ENCODE measurements at regions not wholly inside any gene's neighbourhood (a gene's known extent, or its start where the extent isn't known, plus 50 kb on each side); places are given as distances from the start of the nearest gene placed in this dataset.

DNA sequence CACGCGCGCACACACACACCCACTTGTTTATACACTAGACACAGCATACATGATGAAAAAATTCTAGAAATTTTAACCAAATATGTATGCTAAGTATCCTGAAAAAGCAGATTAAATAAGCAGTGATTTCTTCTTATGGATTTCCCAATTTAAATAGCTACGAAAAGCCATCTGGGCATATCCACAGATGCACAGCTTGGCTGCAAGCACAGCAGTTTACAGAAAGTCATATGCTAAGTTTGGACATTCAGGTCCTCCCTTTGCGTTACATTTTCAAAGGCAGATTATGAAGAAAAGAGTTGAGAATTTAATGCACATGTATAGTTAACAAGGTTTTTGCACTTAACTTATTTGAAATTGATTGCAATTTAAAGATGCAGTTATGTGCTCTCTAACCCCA lies 542.2 kb upstream of the EPHA5 start:
- TF ChIP-seq MXI1 (IDR thresholded peaks at IDR 0.05; ENCODE audit: low read depth, low read length) (no peak), TCF12 (IDR thresholded peaks at IDR 0.05) (no peak), POLR2AphosphoS5 (IDR thresholded peaks at IDR 0.05; ENCODE audit: low read depth, low read length) (no peak), TAF1 (IDR thresholded peaks at IDR 0.05; ENCODE audit: borderline replicate concordance, low read depth, low read length) (no peak), RFX5 (IDR thresholded peaks at IDR 0.05; ENCODE audit: low read length) (no peak), JUND (IDR thresholded peaks at IDR 0.05) (no peak)
- TF ChIP-seq, protein P1, sequence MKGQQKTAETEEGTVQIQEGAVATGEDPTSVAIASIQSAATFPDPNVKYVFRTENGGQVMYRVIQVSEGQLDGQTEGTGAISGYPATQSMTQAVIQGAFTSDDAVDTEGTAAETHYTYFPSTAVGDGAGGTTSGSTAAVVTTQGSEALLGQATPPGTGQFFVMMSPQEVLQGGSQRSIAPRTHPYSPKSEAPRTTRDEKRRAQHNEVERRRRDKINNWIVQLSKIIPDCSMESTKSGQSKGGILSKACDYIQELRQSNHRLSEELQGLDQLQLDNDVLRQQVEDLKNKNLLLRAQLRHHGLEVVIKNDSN (IDR thresholded peaks at IDR 0.05; ENCODE audit: borderline replicate concordance, low read depth) = no peak
- H3K9me3 ChIP-seq = no peaks in the 10 kb centered on the region
- H3K27me3 ChIP-seq (ENCODE audit: insufficient read depth) = no peaks in the 10 kb centered on the region
- 69% methylated on average over 5 of the region's 5 CpGs for WGBS (ENCODE audit: low lambda C conversion rate)
- no peak overlapping the region for H3K27ac ChIP-seq (ENCODE audit: low read depth in 2 of 2, low read length in 1 of 2)
- POLR2A ChIA-PET = no interaction called here
- H3K79me2 ChIP-seq (ENCODE audit: insufficient read depth) = no peaks in the 10 kb centered on the region
- no peaks in the 10 kb centered on the region for H3K4me1 ChIP-seq (ENCODE audit: control insufficient read depth in 1 of 2, insufficient read depth in 2 of 2, low read depth in 1 of 2, low read length in 1 of 2)
- no peak overlapping the region for H3K9ac ChIP-seq
- H4K20me1 ChIP-seq (ENCODE audit: insufficient read depth) = no peaks in the 10 kb centered on the region
- no peaks in the 10 kb centered on the region for H3K9me2 ChIP-seq
- DNase-seq = no peak
- no peaks in the 10 kb centered on the region for H3F3A ChIP-seq (replicated peaks; ENCODE audit: insufficient read depth)
- no peak overlapping the region for H3K4me2 ChIP-seq
- H3K4me3 ChIP-seq (ENCODE audit: low read depth in 2 of 2, low read length in 1 of 2) = no peak overlapping the region
- H2AFZ ChIP-seq (ENCODE audit: low read depth) = no peak overlapping the region
- CTCF ChIA-PET = no interaction called here
- H3K36me3 ChIP-seq (replicated peaks in 1 of 2; ENCODE audit: control insufficient read depth in 1 of 2, insufficient read depth in 2 of 2, low read length in 1 of 2) = no peaks in the 10 kb centered on the region

DNA sequence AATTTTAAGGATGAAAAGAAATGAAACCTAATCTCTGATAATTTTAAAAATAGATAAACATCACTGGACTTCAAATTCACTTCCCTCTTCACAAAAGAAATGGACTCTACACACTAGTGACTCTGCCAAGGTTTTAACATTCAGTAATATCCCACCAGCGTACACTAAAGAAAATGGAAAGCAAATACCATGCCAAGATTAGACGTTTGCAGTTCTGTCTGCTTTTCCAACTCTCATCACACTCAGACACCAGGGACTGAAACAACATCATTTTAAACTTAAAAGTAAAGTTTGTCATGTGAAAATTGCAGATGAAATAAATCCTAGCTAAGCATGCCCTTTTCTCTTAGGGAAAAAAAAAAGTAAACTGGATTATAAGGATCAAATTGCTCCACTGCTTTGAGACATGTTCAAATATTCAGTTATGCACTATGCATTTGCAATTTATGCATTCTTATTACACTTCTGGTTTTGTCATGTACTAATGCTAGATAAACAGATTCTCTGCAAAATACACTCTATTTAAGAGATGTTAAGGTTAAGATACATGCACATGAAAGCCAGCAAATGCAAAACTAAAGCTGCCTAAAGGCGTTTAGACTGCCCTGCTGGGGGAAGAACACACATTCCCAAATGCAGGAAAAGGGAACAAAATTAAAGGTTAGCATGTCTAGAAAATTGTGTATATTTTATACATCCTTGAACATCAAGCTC lies 534.4 kb upstream of the EPHA5 start:
- Histone ChIP-seq H3K9me2 (no peaks in the 10 kb centered on the region), H3K4me2 (no peak overlapping the region), H3K79me2 (ENCODE audit: insufficient read depth) (no peaks in the 10 kb centered on the region), H3K4me1 (ENCODE audit: control insufficient read depth in 1 of 2, insufficient read depth in 2 of 2, low read depth in 1 of 2, low read length in 1 of 2) (no peaks in the 10 kb centered on the region), H3K36me3 (replicated peaks in 1 of 2; ENCODE audit: control insufficient read depth in 1 of 2, insufficient read depth in 2 of 2, low read length in 1 of 2) (no peaks in the 10 kb centered on the region), H3K27me3 (ENCODE audit: insufficient read depth) (no peaks in the 10 kb centered on the region), H3K27ac (ENCODE audit: low read depth in 2 of 2, low read length in 1 of 2) (no peak overlapping the region), H4K20me1 (ENCODE audit: insufficient read depth) (no peaks in the 10 kb centered on the region), H3K9ac (no peak overlapping the region), H3K9me3 (no peaks in the 10 kb centered on the region), H3K4me3 (ENCODE audit: low read depth in 2 of 2, low read length in 1 of 2) (no peak overlapping the region), H2AFZ (ENCODE audit: low read depth) (no peak overlapping the region), H3F3A (replicated peaks; ENCODE audit: insufficient read depth) (no peaks in the 10 kb centered on the region)
- DNase-seq = no peak
- CTCF ChIA-PET = no interaction called here
- 11% methylated on average over 3 of the region's 3 CpGs for WGBS (ENCODE audit: low lambda C conversion rate)
- POLR2A ChIA-PET = no interaction called here
- TF ChIP-seq RCOR1 (IDR thresholded peaks at IDR 0.05; ENCODE audit: low read length) = no peak
- no peak for TF ChIP-seq TEAD4 (IDR thresholded peaks at IDR 0.05; ENCODE audit: borderline replicate concordance, insufficient read depth)
- TF ChIP-seq POLR2AphosphoS5 (IDR thresholded peaks at IDR 0.05; ENCODE audit: low read depth, low read length) = no peak
- TF ChIP-seq TCF12 (IDR thresholded peaks at IDR 0.05) = no peak
- no peak for TF ChIP-seq GABPA (IDR thresholded peaks at IDR 0.05; ENCODE audit: low read depth)
- no peak for TF ChIP-seq MXI1 (IDR thresholded peaks at IDR 0.05; ENCODE audit: low read depth, low read length)
- TF ChIP-seq, protein P2, sequence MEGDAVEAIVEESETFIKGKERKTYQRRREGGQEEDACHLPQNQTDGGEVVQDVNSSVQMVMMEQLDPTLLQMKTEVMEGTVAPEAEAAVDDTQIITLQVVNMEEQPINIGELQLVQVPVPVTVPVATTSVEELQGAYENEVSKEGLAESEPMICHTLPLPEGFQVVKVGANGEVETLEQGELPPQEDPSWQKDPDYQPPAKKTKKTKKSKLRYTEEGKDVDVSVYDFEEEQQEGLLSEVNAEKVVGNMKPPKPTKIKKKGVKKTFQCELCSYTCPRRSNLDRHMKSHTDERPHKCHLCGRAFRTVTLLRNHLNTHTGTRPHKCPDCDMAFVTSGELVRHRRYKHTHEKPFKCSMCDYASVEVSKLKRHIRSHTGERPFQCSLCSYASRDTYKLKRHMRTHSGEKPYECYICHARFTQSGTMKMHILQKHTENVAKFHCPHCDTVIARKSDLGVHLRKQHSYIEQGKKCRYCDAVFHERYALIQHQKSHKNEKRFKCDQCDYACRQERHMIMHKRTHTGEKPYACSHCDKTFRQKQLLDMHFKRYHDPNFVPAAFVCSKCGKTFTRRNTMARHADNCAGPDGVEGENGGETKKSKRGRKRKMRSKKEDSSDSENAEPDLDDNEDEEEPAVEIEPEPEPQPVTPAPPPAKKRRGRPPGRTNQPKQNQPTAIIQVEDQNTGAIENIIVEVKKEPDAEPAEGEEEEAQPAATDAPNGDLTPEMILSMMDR (IDR thresholded peaks at IDR 0.05) = no peak
- TF ChIP-seq, protein P3, sequence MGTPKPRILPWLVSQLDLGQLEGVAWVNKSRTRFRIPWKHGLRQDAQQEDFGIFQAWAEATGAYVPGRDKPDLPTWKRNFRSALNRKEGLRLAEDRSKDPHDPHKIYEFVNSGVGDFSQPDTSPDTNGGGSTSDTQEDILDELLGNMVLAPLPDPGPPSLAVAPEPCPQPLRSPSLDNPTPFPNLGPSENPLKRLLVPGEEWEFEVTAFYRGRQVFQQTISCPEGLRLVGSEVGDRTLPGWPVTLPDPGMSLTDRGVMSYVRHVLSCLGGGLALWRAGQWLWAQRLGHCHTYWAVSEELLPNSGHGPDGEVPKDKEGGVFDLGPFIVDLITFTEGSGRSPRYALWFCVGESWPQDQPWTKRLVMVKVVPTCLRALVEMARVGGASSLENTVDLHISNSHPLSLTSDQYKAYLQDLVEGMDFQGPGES (IDR thresholded peaks at IDR 0.05; ENCODE audit: low read depth, low read length) = no peak
- TF ChIP-seq, protein P4, sequence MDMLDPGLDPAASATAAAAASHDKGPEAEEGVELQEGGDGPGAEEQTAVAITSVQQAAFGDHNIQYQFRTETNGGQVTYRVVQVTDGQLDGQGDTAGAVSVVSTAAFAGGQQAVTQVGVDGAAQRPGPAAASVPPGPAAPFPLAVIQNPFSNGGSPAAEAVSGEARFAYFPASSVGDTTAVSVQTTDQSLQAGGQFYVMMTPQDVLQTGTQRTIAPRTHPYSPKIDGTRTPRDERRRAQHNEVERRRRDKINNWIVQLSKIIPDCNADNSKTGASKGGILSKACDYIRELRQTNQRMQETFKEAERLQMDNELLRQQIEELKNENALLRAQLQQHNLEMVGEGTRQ (IDR thresholded peaks at IDR 0.05; ENCODE audit: borderline replicate concordance, low read depth, low read length) = no peak
- no peak for TF ChIP-seq SMC3 (IDR thresholded peaks at IDR 0.05; ENCODE audit: low read depth, low read length)
- TF ChIP-seq EZH2phosphoT487 (IDR thresholded peaks at IDR 0.05; ENCODE audit: borderline replicate concordance, low read depth) = no peak
- no peak for TF ChIP-seq JUND (IDR thresholded peaks at IDR 0.05)
- no peak for TF ChIP-seq MEF2A (IDR thresholded peaks at IDR 0.05; ENCODE audit: borderline replicate concordance, low read depth)
- TF ChIP-seq GATA2 (CRISPR knock-in tag; IDR thresholded peaks at IDR 0.05) = no peak

Measured in SK-N-SH (cell line).